SK-N-SH treated with all-trans-retinoic acid at 6 μM for 48 hours (cell line): ENCODE measurements at regions not wholly inside any gene's neighbourhood (a gene's known extent, or its start where the extent isn't known, plus 50 kb on each side); places are given as distances from the start of the nearest gene placed in this dataset.

ENCODE experiments used
- ISL1 ChIP-seq: fragments of 250-450 bp; sonication (Bioruptor Pico); IDR thresholded peaks from 2 replicates; pipeline ENCODE4 v2.1.2; 2022; ENCODE audit warnings: mild to moderate bottlenecking, moderate library complexity
- TF ChIP-seq, protein P1 (sequence below): fragments of 250-450 bp; sonication (Bioruptor Pico); IDR thresholded peaks from 2 replicates; pipeline ENCODE4 v1.8.0; 2020; ENCODE audit warnings: mild to moderate bottlenecking, moderate library complexity, borderline replicate concordance

DNA sequence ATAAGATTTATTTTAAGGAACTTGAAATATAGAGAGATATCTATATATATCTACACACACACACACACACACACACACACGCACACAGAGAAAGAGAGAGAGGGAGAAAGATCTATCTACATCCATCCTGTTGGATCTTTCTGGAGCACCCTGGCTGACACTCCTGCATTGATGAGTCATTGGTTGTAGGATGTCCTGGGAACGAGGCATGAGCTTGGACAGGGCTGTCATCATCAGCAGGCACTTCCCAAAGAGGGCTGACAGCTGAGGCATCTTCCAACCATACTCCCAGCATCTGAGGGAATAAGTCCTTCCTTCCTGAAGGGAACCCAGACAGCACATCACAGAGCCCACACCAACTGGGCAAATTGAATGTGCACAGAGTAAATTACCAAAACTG lies 99.1 kb upstream of the ERG start:
- TF ChIP-seq ISL1 (CRISPR knock-in tag): no peak
- TF ChIP-seq, protein P1, sequence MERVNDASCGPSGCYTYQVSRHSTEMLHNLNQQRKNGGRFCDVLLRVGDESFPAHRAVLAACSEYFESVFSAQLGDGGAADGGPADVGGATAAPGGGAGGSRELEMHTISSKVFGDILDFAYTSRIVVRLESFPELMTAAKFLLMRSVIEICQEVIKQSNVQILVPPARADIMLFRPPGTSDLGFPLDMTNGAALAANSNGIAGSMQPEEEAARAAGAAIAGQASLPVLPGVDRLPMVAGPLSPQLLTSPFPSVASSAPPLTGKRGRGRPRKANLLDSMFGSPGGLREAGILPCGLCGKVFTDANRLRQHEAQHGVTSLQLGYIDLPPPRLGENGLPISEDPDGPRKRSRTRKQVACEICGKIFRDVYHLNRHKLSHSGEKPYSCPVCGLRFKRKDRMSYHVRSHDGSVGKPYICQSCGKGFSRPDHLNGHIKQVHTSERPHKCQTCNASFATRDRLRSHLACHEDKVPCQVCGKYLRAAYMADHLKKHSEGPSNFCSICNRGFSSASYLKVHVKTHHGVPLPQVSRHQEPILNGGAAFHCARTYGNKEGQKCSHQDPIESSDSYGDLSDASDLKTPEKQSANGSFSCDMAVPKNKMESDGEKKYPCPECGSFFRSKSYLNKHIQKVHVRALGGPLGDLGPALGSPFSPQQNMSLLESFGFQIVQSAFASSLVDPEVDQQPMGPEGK: no peak
